ENCODE measurements at regions not wholly inside any gene's neighbourhood (a gene's known extent, or its start where the extent isn't known, plus 50 kb on each side); places are given as distances from the start of the nearest gene placed in this dataset.

DNA sequence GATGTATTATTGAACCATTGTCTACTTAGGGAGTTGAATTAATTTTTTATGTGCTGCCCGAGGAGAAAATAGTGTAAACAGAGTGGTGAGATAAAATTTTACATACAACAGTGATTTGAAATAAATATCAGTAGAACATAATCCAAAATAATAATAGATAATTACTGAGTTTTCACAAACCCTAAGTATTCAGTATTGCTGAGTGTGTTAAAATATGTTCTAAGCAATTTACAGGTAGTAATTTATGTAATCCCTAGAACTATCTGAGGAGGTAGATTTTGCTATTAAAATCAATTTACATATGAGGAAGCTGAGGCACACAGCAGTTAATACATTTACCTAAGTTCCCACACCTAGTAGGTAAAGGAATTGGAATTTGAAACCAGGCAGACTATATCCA is 134.7 kb upstream of the FAT1 start:
- intact Hi-C loops (cut with micrococcal nuclease; ENCODE audit: unreplicated experiment): no loop called here
- ChIA-PET CTCF (no interaction called here), POLR2A (ENCODE audit: low non-redundant PET) (no interaction called here)
- Histone ChIP-seq H3K27me3 (replicated peaks; ENCODE audit: insufficient read depth, low read depth, low read length, poor library complexity) (no peaks in the 10 kb centered on the region), H3K27ac (ENCODE audit: low read depth, low read length, poor library complexity, severe bottlenecking) (no peak overlapping the region), H3K4me1 (ENCODE audit: insufficient read depth, low read length, poor library complexity, severe bottlenecking) (no peaks in the 10 kb centered on the region), H3K9me3 (ENCODE audit: low read depth, low read length, poor library complexity, severe bottlenecking) (no peaks in the 10 kb centered on the region), H3K36me3 (ENCODE audit: insufficient read depth, low read length, poor library complexity, severe bottlenecking) (no peaks in the 10 kb centered on the region), H3K4me3 (ENCODE audit: low read depth, low read length, poor library complexity, severe bottlenecking) (no peak overlapping the region)
- no peak for DNase-seq (ENCODE audit: low spot score)
- TF ChIP-seq, protein P1, sequence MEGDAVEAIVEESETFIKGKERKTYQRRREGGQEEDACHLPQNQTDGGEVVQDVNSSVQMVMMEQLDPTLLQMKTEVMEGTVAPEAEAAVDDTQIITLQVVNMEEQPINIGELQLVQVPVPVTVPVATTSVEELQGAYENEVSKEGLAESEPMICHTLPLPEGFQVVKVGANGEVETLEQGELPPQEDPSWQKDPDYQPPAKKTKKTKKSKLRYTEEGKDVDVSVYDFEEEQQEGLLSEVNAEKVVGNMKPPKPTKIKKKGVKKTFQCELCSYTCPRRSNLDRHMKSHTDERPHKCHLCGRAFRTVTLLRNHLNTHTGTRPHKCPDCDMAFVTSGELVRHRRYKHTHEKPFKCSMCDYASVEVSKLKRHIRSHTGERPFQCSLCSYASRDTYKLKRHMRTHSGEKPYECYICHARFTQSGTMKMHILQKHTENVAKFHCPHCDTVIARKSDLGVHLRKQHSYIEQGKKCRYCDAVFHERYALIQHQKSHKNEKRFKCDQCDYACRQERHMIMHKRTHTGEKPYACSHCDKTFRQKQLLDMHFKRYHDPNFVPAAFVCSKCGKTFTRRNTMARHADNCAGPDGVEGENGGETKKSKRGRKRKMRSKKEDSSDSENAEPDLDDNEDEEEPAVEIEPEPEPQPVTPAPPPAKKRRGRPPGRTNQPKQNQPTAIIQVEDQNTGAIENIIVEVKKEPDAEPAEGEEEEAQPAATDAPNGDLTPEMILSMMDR (conservative IDR thresholded peaks at IDR 0.05; ENCODE audit: low read depth, low read length): no peak
- TF ChIP-seq EZH2 (IDR thresholded peaks at IDR 0.05; ENCODE audit: borderline replicate concordance, low read depth, low read length, poor library complexity, severe bottlenecking): no peak
- no TSS peak for BruUV-seq (replicated peaks)

DNA sequence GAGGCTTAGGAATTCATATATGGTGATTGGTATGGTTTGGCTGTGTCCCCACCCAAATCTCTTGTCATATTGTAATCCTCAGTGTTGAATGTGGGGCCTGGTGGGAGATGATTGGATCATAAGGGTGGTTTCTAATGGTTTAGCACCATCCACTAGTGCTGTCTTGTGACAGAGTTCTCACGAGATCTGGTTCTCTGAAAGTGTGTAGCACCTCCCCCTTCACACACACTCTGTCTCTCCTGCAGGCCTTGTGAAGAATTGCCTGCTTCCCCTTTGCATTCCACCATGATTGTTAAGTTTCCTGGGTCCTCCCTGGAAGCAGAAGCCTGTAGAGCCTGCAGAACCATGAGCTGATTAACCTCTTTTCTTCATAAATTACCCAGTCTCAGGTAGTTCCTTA is 135.8 kb upstream of the FAT1 start:
- CTCF ChIA-PET: no interaction called here
- intact Hi-C loops (cut with micrococcal nuclease; ENCODE audit: unreplicated experiment): no loop called here
- H3K36me3 ChIP-seq (ENCODE audit: insufficient read depth, low read length, poor library complexity, severe bottlenecking): no peaks in the 10 kb centered on the region
- no peaks in the 10 kb centered on the region for H3K27me3 ChIP-seq (replicated peaks; ENCODE audit: insufficient read depth, low read depth, low read length, poor library complexity)
- BruUV-seq (replicated peaks): no TSS peak
- H3K4me1 ChIP-seq (ENCODE audit: insufficient read depth, low read length, poor library complexity, severe bottlenecking): no peaks in the 10 kb centered on the region
- DNase-seq (ENCODE audit: low spot score): no peak
- H3K9me3 ChIP-seq (ENCODE audit: low read depth, low read length, poor library complexity, severe bottlenecking): no peaks in the 10 kb centered on the region
- H3K27ac ChIP-seq (ENCODE audit: low read depth, low read length, poor library complexity, severe bottlenecking): no peak overlapping the region
- no peak for TF ChIP-seq EZH2 (IDR thresholded peaks at IDR 0.05; ENCODE audit: borderline replicate concordance, low read depth, low read length, poor library complexity, severe bottlenecking)
- TF ChIP-seq, protein P1 (conservative IDR thresholded peaks at IDR 0.05; ENCODE audit: low read depth, low read length): no peak
- no peak overlapping the region for H3K4me3 ChIP-seq (ENCODE audit: low read depth, low read length, poor library complexity, severe bottlenecking)
- POLR2A ChIA-PET (ENCODE audit: low non-redundant PET): no interaction called here

DNA sequence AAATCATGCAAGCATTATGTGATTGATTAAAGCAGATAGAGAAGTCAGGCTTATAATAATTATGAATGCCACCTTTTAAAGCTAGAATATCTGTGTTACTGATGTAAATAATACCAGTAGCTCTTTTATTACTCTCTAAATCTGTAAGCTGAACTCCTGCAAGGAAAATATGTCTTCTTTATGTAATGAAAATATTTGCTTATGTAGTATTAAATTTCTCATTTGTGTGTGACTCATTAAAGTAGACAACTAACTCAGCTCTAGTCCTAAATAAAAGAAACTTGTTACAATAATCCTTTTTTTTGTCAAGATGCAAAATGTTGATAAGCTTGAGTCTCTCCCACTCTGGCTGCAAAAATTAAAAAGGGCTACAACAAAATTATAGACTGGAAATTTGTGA is 137.7 kb upstream of the FAT1 start:
- no peaks in the 10 kb centered on the region for H3K36me3 ChIP-seq (ENCODE audit: insufficient read depth, low read length, poor library complexity, severe bottlenecking)
- intact Hi-C loops (cut with micrococcal nuclease; ENCODE audit: unreplicated experiment): no loop called here
- POLR2A ChIA-PET (ENCODE audit: low non-redundant PET): no interaction called here
- H3K9me3 ChIP-seq (ENCODE audit: low read depth, low read length, poor library complexity, severe bottlenecking): no peaks in the 10 kb centered on the region
- H3K4me1 ChIP-seq (ENCODE audit: insufficient read depth, low read length, poor library complexity, severe bottlenecking): no peaks in the 10 kb centered on the region
- H3K4me3 ChIP-seq (ENCODE audit: low read depth, low read length, poor library complexity, severe bottlenecking): no peak overlapping the region
- no peak overlapping the region for H3K27ac ChIP-seq (ENCODE audit: low read depth, low read length, poor library complexity, severe bottlenecking)
- no TSS peak for BruUV-seq (replicated peaks)
- no peak for DNase-seq (ENCODE audit: low spot score)
- CTCF ChIA-PET: no interaction called here
- H3K27me3 ChIP-seq (replicated peaks; ENCODE audit: insufficient read depth, low read depth, low read length, poor library complexity): no peaks in the 10 kb centered on the region
- TF ChIP-seq, protein P1 (conservative IDR thresholded peaks at IDR 0.05; ENCODE audit: low read depth, low read length): no peak
- no peak for TF ChIP-seq EZH2 (IDR thresholded peaks at IDR 0.05; ENCODE audit: borderline replicate concordance, low read depth, low read length, poor library complexity, severe bottlenecking)

Data from A673 (cell line).